Suppressor macrophage treated with lipopolysaccharide for 4 hours (primary cell): ENCODE measurements at regions not wholly inside any gene's neighbourhood (a gene's known extent, or its start where the extent isn't known, plus 50 kb on each side); places are given as distances from the start of the nearest gene placed in this dataset.

Experiments used
- DNase-seq: peaks from one replicate; pipeline ENCODE4 v3.0.0-alpha.2; 2020

GRCh38 chrX:36436361-36436760 lies 516.8 kb downstream of the CFAP47 start:
- no peak for DNase-seq

GRCh38 chrX:36443007-36443406 lies 523.5 kb downstream of the CFAP47 start:
- no peak for DNase-seq

GRCh38 chrX:36445566-36445965 lies 526.0 kb downstream of the CFAP47 start:
- DNase-seq, result no peak

GRCh38 chrX:36462142-36462541 lies 542.6 kb downstream of the CFAP47 start:
- DNase-seq, result no peak

GRCh38 chrX:36480441-36480990 lies 527.6 kb upstream of the FAM47C start:
- DNase-seq, result no peak

GRCh38 chrX:36501169-36501702 lies 506.9 kb upstream of the FAM47C start:
- no peak for DNase-seq

- no peak for DNase-seq
Observed at GRCh38 chrX:36504625-36505024, 503.5 kb upstream of the FAM47C start.

- no peak for DNase-seq
Observed at GRCh38 chrX:36508042-36508441, 500.1 kb upstream of the FAM47C start.

- no peak for DNase-seq
Observed at GRCh38 chrX:36510736-36511135, 497.4 kb upstream of the FAM47C start.

- no peak for DNase-seq
Observed at GRCh38 chrX:36528661-36529060, 479.5 kb upstream of the FAM47C start.

GRCh38 chrX:36534900-36535299 lies 473.3 kb upstream of the FAM47C start:
- DNase-seq, result no peak

GRCh38 chrX:36543499-36543898 lies 464.7 kb upstream of the FAM47C start:
- no peak for DNase-seq

GRCh38 chrX:36562986-36563385 lies 445.2 kb upstream of the FAM47C start:
- DNase-seq, result no peak

- no peak for DNase-seq
Observed at GRCh38 chrX:36568946-36569345, 439.2 kb upstream of the FAM47C start.

GRCh38 chrX:36573720-36574119 lies 434.4 kb upstream of the FAM47C start:
- no peak for DNase-seq

- DNase-seq, result no peak
Observed at GRCh38 chrX:36575670-36576069, 432.5 kb upstream of the FAM47C start.

GRCh38 chrX:36577006-36577405 lies 431.2 kb upstream of the FAM47C start:
- DNase-seq, result no peak

GRCh38 chrX:36581030-36581429 lies 427.1 kb upstream of the FAM47C start:
- no peak for DNase-seq

GRCh38 chrX:36583674-36584073 lies 424.5 kb upstream of the FAM47C start:
- no peak for DNase-seq

GRCh38 chrX:36609616-36610585 lies 398.3 kb upstream of the FAM47C start:
- no peak for DNase-seq

- no peak for DNase-seq
Observed at GRCh38 chrX:36626898-36627297, 381.3 kb upstream of the FAM47C start.

GRCh38 chrX:36640232-36640631 lies 367.9 kb upstream of the FAM47C start:
- no peak for DNase-seq

GRCh38 chrX:36642052-36642451 lies 366.1 kb upstream of the FAM47C start:
- no peak for DNase-seq

- no peak for DNase-seq
Observed at GRCh38 chrX:36650622-36651021, 357.5 kb upstream of the FAM47C start.
